Neural cell (in vitro differentiated cells): ENCODE measurements at regions not wholly inside any gene's neighbourhood (a gene's known extent, or its start where the extent isn't known, plus 50 kb on each side); places are given as distances from the start of the nearest gene placed in this dataset.

Source experiments
- H2AFZ ChIP-seq: fragments of 200-600, 300-800 bp; sonication (generic), shearing (Covaris generic); 2 replicates; pipeline ENCODE4 v1.6.0; 2014; ENCODE audit warnings: low read depth, mild to moderate bottlenecking, antibody characterized with exemption, low read length, moderate library complexity
- H3F3A ChIP-seq: fragments of 200-600 bp; shearing (Covaris generic); 2 replicates; pipeline ENCODE4 v1.6.1; 2016; ENCODE audit warnings: mild to moderate bottlenecking, moderate library complexity, mixed read lengths, antibody characterized with exemption, low read length; ENCODE audit not compliant: insufficient read depth, poor library complexity, severe bottlenecking
- H3K27ac ChIP-seq: fragments of 200-600, 300-800 bp; sonication (generic), shearing (Covaris generic); 2 replicates; pipeline ENCODE4 v1.5.1; 2014; ENCODE audit warnings: mild to moderate bottlenecking, low read length, moderate library complexity
- H3K27me3 ChIP-seq: fragments of 300-800, 200-600 bp; sonication (generic), shearing (Covaris generic); 2 replicates; pipeline ENCODE4 v1.6.0; 2014; ENCODE audit warnings: mild to moderate bottlenecking, low read depth, low read length, moderate library complexity; ENCODE audit not compliant: insufficient read depth
- H3K36me3 ChIP-seq: fragments of 300-800, 200-600 bp; sonication (generic), shearing (Covaris generic); 2 replicates; pipeline ENCODE4 v1.5.1; 2014; ENCODE audit warnings: mild to moderate bottlenecking, antibody characterized with exemption, low read length, moderate library complexity; ENCODE audit not compliant: insufficient read depth
- H3K4me2 ChIP-seq: fragments of 300-800, 200-600 bp; sonication (generic), shearing (Covaris generic); 2 replicates; pipeline ENCODE4 v1.6.0; 2014; ENCODE audit warnings: mild to moderate bottlenecking, low read length
- H3K4me3 ChIP-seq: fragments of 300-800, 200-600 bp; sonication (generic), shearing (Covaris generic); 2 replicates; pipeline ENCODE4 v1.5.1; 2014; ENCODE audit warnings: mild to moderate bottlenecking, low read length, moderate library complexity
- H3K79me2 ChIP-seq: fragments of 200-600 bp; shearing (Covaris generic); replicated peaks from 2 replicates; pipeline ENCODE4 v1.6.0; 2014; ENCODE audit warnings: mild to moderate bottlenecking, low read length, moderate library complexity; ENCODE audit not compliant: insufficient read depth
- H3K9ac ChIP-seq: fragments of 300-800, 200-600 bp; sonication (generic), shearing (Covaris generic); 2 replicates; pipeline ENCODE4 v1.6.1; 2016; ENCODE audit warnings: mild to moderate bottlenecking, low read length, mixed read lengths
- H3K9me2 ChIP-seq: fragments of 200-600 bp; shearing (Covaris generic); 2 replicates; pipeline ENCODE4 v1.6.1; 2016; ENCODE audit warnings: mild to moderate bottlenecking, low read length, mixed read lengths; ENCODE audit not compliant: insufficient read depth
- H3K9me3 ChIP-seq: fragments of 200-600, 300-800 bp; sonication (generic), shearing (Covaris generic); 2 replicates; pipeline ENCODE4 v1.6.1; 2016; ENCODE audit warnings: mild to moderate bottlenecking, mixed run types, low read length, moderate library complexity, mixed read lengths
- H4K20me1 ChIP-seq: fragments of 200-600 bp; shearing (Covaris generic); 2 replicates; pipeline ENCODE4 v1.6.1; 2016; ENCODE audit warnings: mild to moderate bottlenecking, mixed run types; ENCODE audit not compliant: insufficient read depth
- EP300 ChIP-seq: fragments of 450-650 bp; conservative IDR thresholded peaks from 2 replicates; pipeline ENCODE4 v1.6.1; 2014; ENCODE audit warnings: antibody characterized with exemption, mild to moderate bottlenecking, moderate library complexity; ENCODE audit not compliant: poor library complexity, severe bottlenecking
- EZH2 ChIP-seq: fragments of 200-600, 300-800 bp; shearing (Covaris generic), sonication (generic); IDR thresholded peaks from 2 replicates; pipeline ENCODE4 v1.6.1; 2014; ENCODE audit warnings: antibody characterized with exemption, low read length, borderline replicate concordance, mild to moderate bottlenecking; ENCODE audit not compliant: insufficient read depth, poor library complexity, severe bottlenecking
- MXI1 ChIP-seq: fragments of 450-650 bp; conservative IDR thresholded peaks from 2 replicates; pipeline ENCODE4 v1.6.1; 2014; ENCODE audit warnings: antibody characterized with exemption, mild to moderate bottlenecking; ENCODE audit not compliant: poor library complexity, severe bottlenecking
- POLR2AphosphoS5 ChIP-seq: IDR thresholded peaks from 2 replicates; pipeline ENCODE4 v1.6.1; 2012
- RAD21 ChIP-seq: fragments of 450-650 bp; conservative IDR thresholded peaks from 2 replicates; pipeline ENCODE4 v1.6.1; 2014; ENCODE audit warnings: antibody characterized with exemption, mild to moderate bottlenecking, moderate library complexity
- SMC3 ChIP-seq: fragments of 450-650 bp; conservative IDR thresholded peaks from 2 replicates; pipeline ENCODE4 v1.6.1; 2014; ENCODE audit warnings: antibody characterized with exemption, mild to moderate bottlenecking, moderate library complexity; ENCODE audit not compliant: poor library complexity
- TAF1 ChIP-seq: IDR thresholded peaks from 2 replicates; pipeline ENCODE4 v1.6.1; 2012; ENCODE audit warnings: low read depth
- TF ChIP-seq, protein P1 (sequence below): IDR thresholded peaks from 2 replicates; pipeline ENCODE4 v1.6.1; 2012; ENCODE audit warnings: borderline replicate concordance
- TF ChIP-seq, protein P2 (sequence below): fragments of 450-650 bp; IDR thresholded peaks from 2 replicates; pipeline ENCODE4 v1.5.1; 2014; ENCODE audit warnings: antibody characterized with exemption, mild to moderate bottlenecking, moderate library complexity; ENCODE audit not compliant: poor library complexity, severe bottlenecking

DNA sequence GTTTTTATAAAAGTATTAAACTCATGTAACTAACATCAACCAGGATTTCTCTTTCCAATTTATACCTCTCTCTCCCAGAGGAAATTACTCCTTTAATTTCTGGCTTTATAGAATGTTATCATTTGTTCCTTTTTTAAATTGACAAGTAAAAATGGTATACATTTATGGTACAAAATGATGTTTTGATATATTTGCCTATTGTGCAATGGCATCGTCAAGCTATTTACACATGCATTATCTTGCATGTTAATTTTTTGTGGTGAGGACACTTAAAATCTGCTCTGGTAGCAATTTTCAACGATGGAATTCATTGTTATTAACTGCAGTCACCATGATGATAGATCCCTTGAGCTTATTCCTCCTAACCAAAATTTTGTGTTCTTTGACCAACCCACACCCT is 149.0 kb upstream of the NAV3 start:
- Histone ChIP-seq H3K27me3 (no peaks in the 10 kb centered on the region), H3K9ac (no peak overlapping the region), H3K9me2 (no peaks in the 10 kb centered on the region), H3K9me3 (no peaks in the 10 kb centered on the region), H3K36me3 (no peaks in the 10 kb centered on the region), H3K79me2 (peaks cover 7% of the 10 kb centered on the region), H4K20me1 (no peaks in the 10 kb centered on the region), H3K4me2 (no peak overlapping the region), H2AFZ (no peak overlapping the region), H3F3A (no peaks in the 10 kb centered on the region), H3K4me3 (no peak overlapping the region), H3K27ac (no peak overlapping the region)
- TF ChIP-seq, protein P1, sequence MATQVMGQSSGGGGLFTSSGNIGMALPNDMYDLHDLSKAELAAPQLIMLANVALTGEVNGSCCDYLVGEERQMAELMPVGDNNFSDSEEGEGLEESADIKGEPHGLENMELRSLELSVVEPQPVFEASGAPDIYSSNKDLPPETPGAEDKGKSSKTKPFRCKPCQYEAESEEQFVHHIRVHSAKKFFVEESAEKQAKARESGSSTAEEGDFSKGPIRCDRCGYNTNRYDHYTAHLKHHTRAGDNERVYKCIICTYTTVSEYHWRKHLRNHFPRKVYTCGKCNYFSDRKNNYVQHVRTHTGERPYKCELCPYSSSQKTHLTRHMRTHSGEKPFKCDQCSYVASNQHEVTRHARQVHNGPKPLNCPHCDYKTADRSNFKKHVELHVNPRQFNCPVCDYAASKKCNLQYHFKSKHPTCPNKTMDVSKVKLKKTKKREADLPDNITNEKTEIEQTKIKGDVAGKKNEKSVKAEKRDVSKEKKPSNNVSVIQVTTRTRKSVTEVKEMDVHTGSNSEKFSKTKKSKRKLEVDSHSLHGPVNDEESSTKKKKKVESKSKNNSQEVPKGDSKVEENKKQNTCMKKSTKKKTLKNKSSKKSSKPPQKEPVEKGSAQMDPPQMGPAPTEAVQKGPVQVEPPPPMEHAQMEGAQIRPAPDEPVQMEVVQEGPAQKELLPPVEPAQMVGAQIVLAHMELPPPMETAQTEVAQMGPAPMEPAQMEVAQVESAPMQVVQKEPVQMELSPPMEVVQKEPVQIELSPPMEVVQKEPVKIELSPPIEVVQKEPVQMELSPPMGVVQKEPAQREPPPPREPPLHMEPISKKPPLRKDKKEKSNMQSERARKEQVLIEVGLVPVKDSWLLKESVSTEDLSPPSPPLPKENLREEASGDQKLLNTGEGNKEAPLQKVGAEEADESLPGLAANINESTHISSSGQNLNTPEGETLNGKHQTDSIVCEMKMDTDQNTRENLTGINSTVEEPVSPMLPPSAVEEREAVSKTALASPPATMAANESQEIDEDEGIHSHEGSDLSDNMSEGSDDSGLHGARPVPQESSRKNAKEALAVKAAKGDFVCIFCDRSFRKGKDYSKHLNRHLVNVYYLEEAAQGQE, result no peak
- TF ChIP-seq TAF1 (no peak), RAD21 (no peak), EZH2 (no peak), SMC3 (no peak), MXI1 (no peak), EP300 (no peak), POLR2AphosphoS5 (no peak)
- TF ChIP-seq, protein P2, sequence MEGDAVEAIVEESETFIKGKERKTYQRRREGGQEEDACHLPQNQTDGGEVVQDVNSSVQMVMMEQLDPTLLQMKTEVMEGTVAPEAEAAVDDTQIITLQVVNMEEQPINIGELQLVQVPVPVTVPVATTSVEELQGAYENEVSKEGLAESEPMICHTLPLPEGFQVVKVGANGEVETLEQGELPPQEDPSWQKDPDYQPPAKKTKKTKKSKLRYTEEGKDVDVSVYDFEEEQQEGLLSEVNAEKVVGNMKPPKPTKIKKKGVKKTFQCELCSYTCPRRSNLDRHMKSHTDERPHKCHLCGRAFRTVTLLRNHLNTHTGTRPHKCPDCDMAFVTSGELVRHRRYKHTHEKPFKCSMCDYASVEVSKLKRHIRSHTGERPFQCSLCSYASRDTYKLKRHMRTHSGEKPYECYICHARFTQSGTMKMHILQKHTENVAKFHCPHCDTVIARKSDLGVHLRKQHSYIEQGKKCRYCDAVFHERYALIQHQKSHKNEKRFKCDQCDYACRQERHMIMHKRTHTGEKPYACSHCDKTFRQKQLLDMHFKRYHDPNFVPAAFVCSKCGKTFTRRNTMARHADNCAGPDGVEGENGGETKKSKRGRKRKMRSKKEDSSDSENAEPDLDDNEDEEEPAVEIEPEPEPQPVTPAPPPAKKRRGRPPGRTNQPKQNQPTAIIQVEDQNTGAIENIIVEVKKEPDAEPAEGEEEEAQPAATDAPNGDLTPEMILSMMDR, result no peak

DNA sequence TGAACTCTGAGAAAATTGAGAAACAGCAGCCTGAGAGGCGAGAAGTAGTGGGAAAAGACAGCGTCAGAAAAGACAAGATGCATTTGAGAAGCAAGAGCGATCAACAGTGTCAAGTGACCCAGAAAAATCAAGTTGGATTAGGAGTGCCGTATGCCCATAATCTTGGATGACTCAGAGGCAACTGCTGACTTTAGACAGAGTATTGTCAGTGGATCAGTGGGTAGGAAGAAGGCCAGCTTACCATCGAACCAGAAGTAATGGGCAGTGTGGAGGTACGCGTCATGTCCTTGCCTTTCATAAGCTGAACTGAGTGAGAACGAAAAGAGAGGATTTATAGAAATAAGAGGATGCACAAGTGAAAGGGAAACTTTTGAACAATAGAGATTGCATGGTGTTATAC is 151.0 kb upstream of the NAV3 start:
- H3K9me3 ChIP-seq, result no peaks in the 10 kb centered on the region
- H3K4me2 ChIP-seq, result no peak overlapping the region
- TF ChIP-seq EP300, result no peak
- TF ChIP-seq POLR2AphosphoS5, result no peak
- no peak for TF ChIP-seq MXI1
- TF ChIP-seq, protein P2, result no peak
- TF ChIP-seq, protein P1, result no peak
- no peak for TF ChIP-seq EZH2
- no peak for TF ChIP-seq RAD21
- no peak for TF ChIP-seq SMC3
- TF ChIP-seq TAF1, result no peak
- H4K20me1 ChIP-seq, result no peaks in the 10 kb centered on the region
- no peak overlapping the region for H2AFZ ChIP-seq
- H3K9me2 ChIP-seq, result no peaks in the 10 kb centered on the region
- peaks cover 7% of the 10 kb centered on the region for H3K79me2 ChIP-seq
- no peaks in the 10 kb centered on the region for H3F3A ChIP-seq
- no peak overlapping the region for H3K27ac ChIP-seq
- H3K9ac ChIP-seq, result no peak overlapping the region
- no peaks in the 10 kb centered on the region for H3K27me3 ChIP-seq
- no peak overlapping the region for H3K4me3 ChIP-seq
- H3K36me3 ChIP-seq, result no peaks in the 10 kb centered on the region
